ENCODE measurements at regions not wholly inside any gene's neighbourhood (a gene's known extent, or its start where the extent isn't known, plus 50 kb on each side); places are given as distances from the start of the nearest gene placed in this dataset.

DNA sequence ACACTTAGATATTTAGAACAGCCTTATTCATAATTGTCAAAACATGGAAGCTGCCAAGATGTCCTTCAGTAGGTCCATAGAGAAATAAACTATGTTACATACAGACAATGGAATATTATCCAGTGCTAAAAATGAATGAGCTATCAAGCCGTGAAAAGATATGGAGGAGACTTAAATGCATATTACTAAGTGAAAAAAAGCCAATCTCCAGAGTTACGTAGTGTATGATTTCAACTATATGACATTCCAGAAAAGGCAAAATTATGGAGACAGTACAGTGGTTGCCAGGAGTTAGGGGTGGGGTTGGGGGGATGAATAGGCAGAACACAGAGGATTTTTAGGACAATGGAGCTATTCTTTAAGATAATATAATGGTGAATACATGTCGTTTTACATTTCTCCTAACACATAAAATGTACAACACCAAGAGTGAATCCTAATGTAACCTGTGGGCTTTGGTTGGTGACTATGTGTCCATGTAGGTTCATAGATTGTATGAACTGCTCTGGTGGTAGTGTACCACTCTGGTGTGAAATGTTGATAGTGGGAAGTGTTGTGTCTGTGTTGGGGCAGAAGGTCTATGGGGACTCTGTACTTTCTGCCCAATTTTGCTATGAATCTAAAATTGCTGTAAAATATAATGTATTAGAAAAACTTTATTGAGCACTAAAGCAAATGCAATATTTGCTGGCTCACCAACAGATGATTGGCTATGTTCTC, 122.6 kb downstream of the USP22 start:
- H3K27ac ChIP-seq (ENCODE audit: low read depth, low read length): no peak overlapping the region
- no peaks in the 10 kb centered on the region for H3K9me3 ChIP-seq (ENCODE audit: low read length)
- peaks cover 5 to 10% (median 9%) of the 10 kb centered on the region in 3 donors for H3K4me1 Mint-ChIP-seq
- H3K9me3 Mint-ChIP-seq: peaks cover 0 to 5% (median 3%) of the 10 kb centered on the region in 5 donors
- peak overlapping the region in 1 of 8 donors; percentile 0 for H3K27ac Mint-ChIP-seq
- peaks cover 0 to 4% (median 2%) of the 10 kb centered on the region in 3 donors for H3K36me3 Mint-ChIP-seq
- H3K27me3 ChIP-seq (ENCODE audit: insufficient read depth, low read length, poor library complexity, severe bottlenecking): no peaks in the 10 kb centered on the region
- H3K4me3 Mint-ChIP-seq: no peak overlapping the region
- H3K36me3 ChIP-seq (ENCODE audit: insufficient read depth, low read length): no peaks in the 10 kb centered on the region
- no peaks in the 10 kb centered on the region for H3K4me1 ChIP-seq (ENCODE audit: insufficient read depth, low read length)
- H3K27me3 Mint-ChIP-seq: peaks cover 7 to 25% of the 10 kb centered on the region in 2 donors
- ChIA-PET CTCF (no interaction called here), POLR2A (no interaction called here)
- H3K4me3 ChIP-seq (ENCODE audit: low read length): no peak overlapping the region
- DNase-seq: no peak

DNA sequence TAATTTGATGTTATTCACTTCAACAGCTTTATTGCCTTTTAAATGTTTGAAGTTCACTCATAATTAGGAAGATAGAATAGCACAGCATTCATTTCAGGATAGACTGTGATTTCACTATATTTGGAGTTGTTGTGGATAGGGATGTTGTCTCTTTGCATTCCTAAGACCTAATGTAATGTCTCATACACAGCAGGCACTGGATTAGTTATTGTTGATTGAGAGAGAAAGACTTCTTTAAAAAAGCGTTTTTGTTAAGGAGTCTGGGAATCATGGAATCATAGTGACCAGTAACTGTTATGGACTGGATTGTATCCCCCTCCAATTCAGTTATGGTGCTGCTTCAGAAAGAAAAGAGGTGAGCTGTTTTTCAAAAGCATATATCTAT, 122.0 kb downstream of the USP22 start:
- H3K27ac Mint-ChIP-seq: no peak overlapping the region
- Histone ChIP-seq H3K9me3 (ENCODE audit: low read length) (no peaks in the 10 kb centered on the region), H3K4me1 (ENCODE audit: insufficient read depth, low read length) (no peaks in the 10 kb centered on the region), H3K4me3 (ENCODE audit: low read length) (no peak overlapping the region), H3K36me3 (ENCODE audit: insufficient read depth, low read length) (no peaks in the 10 kb centered on the region), H3K27me3 (ENCODE audit: insufficient read depth, low read length, poor library complexity, severe bottlenecking) (no peaks in the 10 kb centered on the region), H3K27ac (ENCODE audit: low read depth, low read length) (no peak overlapping the region)
- DNase-seq: no peak
- peaks cover 7 to 25% of the 10 kb centered on the region in 2 donors for H3K27me3 Mint-ChIP-seq
- H3K36me3 Mint-ChIP-seq: peaks cover 0 to 4% (median 2%) of the 10 kb centered on the region in 3 donors
- peaks cover 5 to 10% (median 9%) of the 10 kb centered on the region in 3 donors for H3K4me1 Mint-ChIP-seq
- peaks cover 0 to 5% (median 3%) of the 10 kb centered on the region in 5 donors for H3K9me3 Mint-ChIP-seq
- ChIA-PET POLR2A (no interaction called here), CTCF (no interaction called here)
- H3K4me3 Mint-ChIP-seq: no peak overlapping the region

GRCh38 chr17:20922128-20922670, 120.6 kb downstream of the USP22 start:
- H3K4me1 ChIP-seq (ENCODE audit: insufficient read depth, low read length): no peaks in the 10 kb centered on the region
- peaks cover 0 to 5% (median 3%) of the 10 kb centered on the region in 5 donors for H3K9me3 Mint-ChIP-seq
- no peaks in the 10 kb centered on the region for H3K36me3 ChIP-seq (ENCODE audit: insufficient read depth, low read length)
- H3K36me3 Mint-ChIP-seq: peaks cover 0 to 4% (median 0%) of the 10 kb centered on the region in 3 donors
- H3K27ac Mint-ChIP-seq: no peak overlapping the region
- no peak overlapping the region for H3K4me3 ChIP-seq (ENCODE audit: low read length)
- POLR2A ChIA-PET: no interaction called here
- H3K9me3 ChIP-seq (ENCODE audit: low read length): no peaks in the 10 kb centered on the region
- no peaks in the 10 kb centered on the region for H3K4me1 Mint-ChIP-seq
- CTCF ChIA-PET: no interaction called here
- no peak overlapping the region for H3K4me3 Mint-ChIP-seq
- H3K27me3 ChIP-seq (ENCODE audit: insufficient read depth, low read length, poor library complexity, severe bottlenecking): no peaks in the 10 kb centered on the region
- no peak overlapping the region for H3K27ac ChIP-seq (ENCODE audit: low read depth, low read length)
- no peak for DNase-seq
- peaks cover 7 to 25% of the 10 kb centered on the region in 2 donors for H3K27me3 Mint-ChIP-seq

DNA sequence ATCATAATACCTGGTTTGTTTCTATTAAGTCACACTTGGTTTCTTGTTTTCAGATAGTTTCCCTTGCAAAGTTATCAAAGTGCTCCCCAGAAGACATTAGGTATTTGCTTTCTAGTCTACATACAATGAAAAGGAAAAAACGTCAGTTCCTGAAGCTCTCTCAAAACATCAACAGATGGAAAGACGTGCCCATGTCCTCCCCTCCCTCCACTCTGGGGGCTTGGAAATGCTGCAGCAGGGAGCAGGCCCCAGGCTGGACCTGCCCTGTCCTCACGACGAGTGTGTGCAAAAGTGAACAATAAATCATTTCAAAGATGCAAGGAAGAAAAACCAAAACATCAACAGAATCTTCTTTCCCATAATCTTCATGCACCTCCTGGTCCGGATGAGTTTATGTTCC, 118.5 kb downstream of the USP22 start:
- CTCF ChIA-PET: no interaction called here
- Mint-ChIP-seq H3K27me3 (peaks cover 3 to 17% of the 10 kb centered on the region in 2 donors), H3K9me3 (no peaks in the 10 kb centered on the region), H3K4me1 (no peaks in the 10 kb centered on the region), H3K36me3 (no peaks in the 10 kb centered on the region), H3K4me3 (no peak overlapping the region), H3K27ac (peak overlapping the region in 1 of 8 donors; percentile 40)
- Histone ChIP-seq H3K4me3 (ENCODE audit: low read length) (no peak overlapping the region), H3K4me1 (ENCODE audit: insufficient read depth, low read length) (no peaks in the 10 kb centered on the region), H3K27me3 (ENCODE audit: insufficient read depth, low read length, poor library complexity, severe bottlenecking) (no peaks in the 10 kb centered on the region), H3K36me3 (ENCODE audit: insufficient read depth, low read length) (no peaks in the 10 kb centered on the region), H3K9me3 (ENCODE audit: low read length) (no peaks in the 10 kb centered on the region), H3K27ac (ENCODE audit: low read depth, low read length) (no peak overlapping the region)
- POLR2A ChIA-PET: no interaction called here
- DNase-seq: no peak

GRCh38 chr17:20925091-20925490, 117.7 kb downstream of the USP22 start:
- no peak overlapping the region for H3K4me3 Mint-ChIP-seq
- Histone ChIP-seq H3K27ac (ENCODE audit: low read depth, low read length) (no peak overlapping the region), H3K4me1 (ENCODE audit: insufficient read depth, low read length) (no peaks in the 10 kb centered on the region), H3K27me3 (ENCODE audit: insufficient read depth, low read length, poor library complexity, severe bottlenecking) (no peaks in the 10 kb centered on the region), H3K4me3 (ENCODE audit: low read length) (no peak overlapping the region), H3K9me3 (ENCODE audit: low read length) (no peaks in the 10 kb centered on the region), H3K36me3 (ENCODE audit: insufficient read depth, low read length) (no peaks in the 10 kb centered on the region)
- no peak for DNase-seq
- POLR2A ChIA-PET: no interaction called here
- CTCF ChIA-PET: no interaction called here
- no peaks in the 10 kb centered on the region for H3K36me3 Mint-ChIP-seq
- H3K4me1 Mint-ChIP-seq: no peaks in the 10 kb centered on the region
- H3K27ac Mint-ChIP-seq: no peak overlapping the region
- no peaks in the 10 kb centered on the region for H3K9me3 Mint-ChIP-seq
- H3K27me3 Mint-ChIP-seq: peaks cover 2 to 10% of the 10 kb centered on the region in 2 donors

DNA sequence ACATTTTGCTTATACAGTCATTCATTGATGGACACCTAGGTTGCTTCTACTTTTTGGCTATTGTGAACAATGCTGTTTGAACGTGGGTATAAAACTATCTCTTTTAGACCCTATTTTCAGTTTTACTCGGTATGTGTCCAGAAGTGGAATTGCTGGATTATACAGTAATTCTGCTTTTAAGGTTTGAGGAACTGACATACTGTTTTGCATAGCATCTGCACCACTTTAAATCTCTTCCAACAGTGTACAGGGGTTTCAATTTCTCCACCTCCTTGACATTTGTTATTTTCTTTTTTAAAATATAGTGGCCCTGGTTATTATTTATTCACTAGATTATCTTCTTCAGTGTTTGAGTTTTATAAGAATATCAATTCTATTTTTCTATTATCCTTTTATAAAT, 116.9 kb downstream of the USP22 start:
- H3K27ac ChIP-seq (ENCODE audit: low read depth, low read length): no peak overlapping the region
- CTCF ChIA-PET: no interaction called here
- no peaks in the 10 kb centered on the region for H3K4me1 ChIP-seq (ENCODE audit: insufficient read depth, low read length)
- no peaks in the 10 kb centered on the region for H3K27me3 ChIP-seq (ENCODE audit: insufficient read depth, low read length, poor library complexity, severe bottlenecking)
- Mint-ChIP-seq H3K27me3 (peaks cover 2 to 8% of the 10 kb centered on the region in 2 donors), H3K4me3 (no peak overlapping the region), H3K4me1 (no peaks in the 10 kb centered on the region), H3K27ac (no peak overlapping the region), H3K36me3 (no peaks in the 10 kb centered on the region), H3K9me3 (no peaks in the 10 kb centered on the region)
- H3K4me3 ChIP-seq (ENCODE audit: low read length): no peak overlapping the region
- no peaks in the 10 kb centered on the region for H3K36me3 ChIP-seq (ENCODE audit: insufficient read depth, low read length)
- no peaks in the 10 kb centered on the region for H3K9me3 ChIP-seq (ENCODE audit: low read length)
- DNase-seq: no peak
- POLR2A ChIA-PET: no interaction called here

- ChIA-PET CTCF (no interaction called here), POLR2A (no interaction called here)
- Mint-ChIP-seq H3K9me3 (no peaks in the 10 kb centered on the region), H3K27ac (no peak overlapping the region), H3K4me3 (no peak overlapping the region), H3K4me1 (no peaks in the 10 kb centered on the region), H3K27me3 (peaks cover 2 to 10% of the 10 kb centered on the region in 2 donors), H3K36me3 (no peaks in the 10 kb centered on the region)
- Histone ChIP-seq H3K27ac (ENCODE audit: low read depth, low read length) (no peak overlapping the region), H3K27me3 (ENCODE audit: insufficient read depth, low read length, poor library complexity, severe bottlenecking) (no peaks in the 10 kb centered on the region), H3K4me1 (ENCODE audit: insufficient read depth, low read length) (no peaks in the 10 kb centered on the region), H3K36me3 (ENCODE audit: insufficient read depth, low read length) (no peaks in the 10 kb centered on the region), H3K9me3 (ENCODE audit: low read length) (no peaks in the 10 kb centered on the region), H3K4me3 (ENCODE audit: low read length) (no peak overlapping the region)
- DNase-seq: no peak
Observed at GRCh38 chr17:20926532-20926931, 116.3 kb downstream of the USP22 start.

DNA sequence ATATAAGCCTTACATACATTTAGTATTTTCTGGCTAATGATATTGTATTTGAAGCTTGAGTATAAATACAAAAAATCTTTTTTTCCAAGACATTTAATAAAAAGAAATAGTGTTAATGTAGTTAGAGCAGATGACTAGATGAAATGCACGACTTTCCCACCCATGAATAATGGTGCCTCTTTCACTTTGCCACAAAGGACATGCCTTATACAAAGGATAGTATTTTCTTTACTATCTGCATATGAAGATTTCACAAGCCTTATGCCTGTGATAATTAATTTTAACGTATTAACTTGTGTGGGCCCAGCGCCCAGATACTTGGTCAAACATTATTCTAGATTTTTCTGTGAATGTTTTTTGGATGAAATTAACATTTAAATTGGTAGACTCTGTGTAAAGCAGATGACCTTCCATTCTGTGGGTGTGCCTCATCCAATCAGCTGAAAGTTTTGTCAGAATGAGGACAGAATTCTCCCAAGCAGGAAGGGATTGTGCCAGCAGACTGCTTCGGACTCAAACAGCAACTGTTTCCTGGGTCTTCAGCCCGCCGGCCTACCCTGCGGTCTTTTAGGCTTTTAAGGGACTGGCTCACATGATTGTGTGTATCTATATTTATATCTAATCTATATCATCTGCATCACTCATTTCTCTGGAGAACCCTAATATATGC, 115.4 kb downstream of the USP22 start:
- H3K4me1 Mint-ChIP-seq: no peaks in the 10 kb centered on the region
- peaks cover 0 to 13% of the 10 kb centered on the region in 2 donors for H3K27me3 Mint-ChIP-seq
- no peaks in the 10 kb centered on the region for H3K9me3 Mint-ChIP-seq
- Histone ChIP-seq H3K27ac (ENCODE audit: low read depth, low read length) (no peak overlapping the region), H3K4me1 (ENCODE audit: insufficient read depth, low read length) (no peaks in the 10 kb centered on the region), H3K27me3 (ENCODE audit: insufficient read depth, low read length, poor library complexity, severe bottlenecking) (no peaks in the 10 kb centered on the region), H3K36me3 (ENCODE audit: insufficient read depth, low read length) (no peaks in the 10 kb centered on the region), H3K9me3 (ENCODE audit: low read length) (no peaks in the 10 kb centered on the region), H3K4me3 (ENCODE audit: low read length) (no peak overlapping the region)
- no peak overlapping the region for H3K27ac Mint-ChIP-seq
- ChIA-PET POLR2A (no interaction called here), CTCF (no interaction called here)
- no peak for DNase-seq
- no peak overlapping the region for H3K4me3 Mint-ChIP-seq
- H3K36me3 Mint-ChIP-seq: no peaks in the 10 kb centered on the region

Data from CD8-positive, alpha-beta memory T cell (primary cell).